GDM1 (cell line): ENCODE measurements at regions not wholly inside any gene's neighbourhood (a gene's known extent, or its start where the extent isn't known, plus 50 kb on each side); places are given as distances from the start of the nearest gene placed in this dataset.

Experiments used
- DNase-seq: peaks from one replicate; lab custom pipeline; 2025; lab: John Stamatoyannopoulos, UW

DNA sequence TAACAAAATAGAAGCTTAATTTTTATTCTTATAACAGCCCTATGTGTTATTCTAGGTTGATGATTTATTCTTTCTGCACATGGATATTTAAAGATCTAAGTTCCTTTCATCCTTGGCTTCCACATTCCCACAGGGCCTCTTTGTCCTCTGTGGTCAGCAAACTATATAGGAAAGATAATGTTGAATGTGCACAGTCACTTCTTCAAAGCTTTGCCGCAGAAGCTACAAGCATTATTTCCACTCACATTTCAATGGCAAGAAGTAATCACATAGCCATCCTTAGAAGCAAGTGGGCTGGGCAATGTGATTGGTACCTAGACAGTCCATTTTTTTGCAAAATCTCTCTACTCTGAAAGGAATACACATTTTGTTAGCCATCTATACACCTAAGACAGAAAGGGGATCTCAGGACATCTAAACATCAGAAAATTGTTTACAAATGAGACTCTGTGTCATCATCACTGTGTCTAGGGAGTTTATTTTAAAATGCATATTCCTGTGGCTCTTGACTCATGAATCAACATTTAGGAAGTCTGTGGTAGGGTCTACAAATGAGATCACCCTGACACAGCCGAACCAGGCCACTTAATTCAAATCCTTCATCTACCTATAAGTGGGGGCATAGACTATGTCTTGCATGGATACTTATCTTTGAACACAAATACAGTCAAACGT lies 1060.5 kb downstream of the XPNPEP1 start:
- no peak for DNase-seq

DNA sequence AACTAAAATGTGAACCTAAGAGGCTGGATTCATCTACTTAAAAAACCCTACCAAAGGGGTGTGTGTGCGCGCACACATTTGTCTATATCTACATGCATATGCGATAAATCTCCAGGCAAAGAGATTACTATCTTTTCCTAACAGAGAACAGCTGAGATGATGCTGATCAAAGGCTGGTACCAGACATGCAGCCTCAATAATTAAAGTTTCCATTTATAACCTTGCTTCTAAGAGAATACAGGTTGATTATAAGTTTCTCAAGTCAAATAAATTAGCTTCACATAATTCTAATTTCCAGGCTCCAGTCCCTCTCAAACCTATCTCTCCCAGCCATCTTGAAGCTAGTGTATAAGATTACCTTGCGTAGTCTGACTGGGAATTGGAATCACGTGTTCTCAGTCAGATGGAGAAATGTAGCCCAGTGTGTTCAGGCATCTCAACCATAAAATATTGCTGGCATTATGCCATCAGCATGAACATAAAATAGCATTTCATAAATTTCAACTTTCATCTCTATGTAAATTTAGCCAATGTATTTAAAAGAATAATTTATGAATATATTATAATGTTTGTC lies 1062.0 kb downstream of the XPNPEP1 start:
- no peak for DNase-seq

DNA sequence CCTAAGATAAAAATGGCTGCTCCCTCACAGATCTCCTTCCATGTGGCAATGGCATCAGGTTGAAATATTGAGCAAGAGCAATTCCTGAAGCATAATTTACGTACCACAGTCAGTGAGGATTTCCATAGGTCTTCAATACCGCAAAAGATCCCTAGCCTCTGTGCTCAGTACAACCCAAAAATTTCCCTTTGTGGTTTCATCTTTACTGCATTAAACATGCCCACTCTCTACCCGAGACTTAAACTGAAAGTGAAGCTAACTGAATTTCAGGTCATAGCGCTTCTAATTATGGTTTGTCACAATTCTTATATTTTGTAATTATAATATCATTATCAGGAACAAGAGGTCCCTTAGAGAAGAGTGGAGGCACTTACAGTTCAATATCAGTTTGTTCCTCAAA lies 1071.1 kb downstream of the XPNPEP1 start:
- no peak for DNase-seq

DNA sequence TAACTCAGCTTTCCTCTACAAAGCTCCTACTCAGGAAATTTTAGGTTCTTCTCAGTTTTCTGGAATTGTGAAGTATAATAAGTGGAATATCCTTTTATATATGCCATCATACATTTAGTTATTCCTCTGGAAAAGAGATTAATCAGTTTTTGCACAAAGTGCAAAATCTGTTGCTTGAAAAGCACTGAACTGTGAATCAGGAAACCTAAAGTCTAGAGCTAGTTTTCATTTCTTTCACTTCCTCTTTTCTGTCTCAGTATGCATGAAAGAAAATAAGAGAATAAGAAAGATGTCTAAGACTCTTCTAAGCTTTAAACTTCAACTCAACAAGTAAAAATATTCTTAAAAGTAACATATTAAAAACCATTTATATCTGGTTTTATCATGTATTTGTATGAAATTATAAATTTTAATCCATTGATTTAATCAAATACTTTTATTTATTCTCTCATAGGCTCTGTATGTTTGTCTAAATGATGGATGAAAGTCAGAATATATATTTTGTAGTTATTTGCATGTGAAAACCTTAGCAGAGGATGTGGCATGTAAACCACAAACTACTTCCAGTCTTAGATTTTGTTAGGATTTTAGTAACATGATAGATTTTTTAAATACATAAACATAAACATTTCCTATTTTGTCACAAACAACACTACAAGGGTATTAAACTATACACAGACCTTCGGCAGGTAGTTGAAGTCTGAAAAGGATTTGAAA lies 1073.0 kb downstream of the XPNPEP1 start:
- DNase-seq: no peak

DNA sequence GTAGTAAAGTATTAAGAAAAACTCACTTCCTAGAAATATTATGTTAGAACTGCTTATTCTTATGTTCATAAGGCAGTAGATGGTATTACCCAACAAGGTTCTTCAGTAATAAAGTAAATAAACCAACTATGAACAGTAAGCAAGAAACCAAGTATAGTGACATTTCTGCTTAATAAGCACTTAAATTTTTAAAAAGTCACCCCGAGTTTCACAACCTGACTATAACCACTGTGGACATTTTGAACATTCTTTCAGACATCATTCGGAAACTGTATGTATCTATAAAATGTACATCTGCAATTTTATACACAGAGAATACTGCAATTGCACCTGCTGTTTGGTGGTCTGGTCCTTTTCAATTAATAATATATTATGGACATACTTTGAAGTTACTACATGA lies 1073.6 kb downstream of the XPNPEP1 start:
- DNase-seq: no peak

DNA sequence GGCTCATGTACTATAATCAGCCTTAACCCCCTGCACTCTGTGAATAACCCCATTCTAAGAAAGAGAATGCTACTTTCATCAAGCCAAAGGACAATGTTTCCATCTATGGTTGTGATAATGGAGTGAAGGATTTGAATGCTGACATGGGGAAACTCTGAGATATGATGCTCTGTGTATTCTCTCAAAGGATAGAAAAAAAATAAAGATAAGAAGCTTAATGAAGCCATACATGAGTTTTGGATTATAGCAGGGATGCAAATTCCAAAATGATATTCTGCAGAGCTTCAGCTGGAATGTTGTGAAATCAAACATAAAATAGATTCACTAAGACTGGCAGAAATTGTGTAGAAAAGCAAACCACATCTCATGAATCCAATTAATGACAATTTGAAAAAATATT lies 1074.1 kb downstream of the XPNPEP1 start:
- DNase-seq: no peak

DNA sequence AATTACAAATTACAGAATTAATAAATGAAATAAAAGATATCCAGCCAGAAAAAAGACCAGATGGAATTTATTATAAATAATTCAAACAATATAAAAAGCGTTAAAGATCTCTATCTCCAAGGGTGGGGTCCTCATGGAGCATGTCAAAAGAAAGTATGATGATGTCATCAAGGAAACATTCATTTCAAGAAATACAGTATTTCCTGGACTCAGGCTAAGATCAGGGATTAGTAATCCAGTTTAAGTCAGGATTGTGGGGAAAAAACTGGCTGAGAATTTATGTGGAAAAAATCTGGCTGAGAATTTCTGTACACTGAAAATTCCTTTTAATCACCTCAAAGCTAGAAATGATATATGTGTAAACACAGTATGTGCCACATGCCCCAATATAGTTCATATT lies 1075.3 kb downstream of the XPNPEP1 start:
- DNase-seq: no peak

DNA sequence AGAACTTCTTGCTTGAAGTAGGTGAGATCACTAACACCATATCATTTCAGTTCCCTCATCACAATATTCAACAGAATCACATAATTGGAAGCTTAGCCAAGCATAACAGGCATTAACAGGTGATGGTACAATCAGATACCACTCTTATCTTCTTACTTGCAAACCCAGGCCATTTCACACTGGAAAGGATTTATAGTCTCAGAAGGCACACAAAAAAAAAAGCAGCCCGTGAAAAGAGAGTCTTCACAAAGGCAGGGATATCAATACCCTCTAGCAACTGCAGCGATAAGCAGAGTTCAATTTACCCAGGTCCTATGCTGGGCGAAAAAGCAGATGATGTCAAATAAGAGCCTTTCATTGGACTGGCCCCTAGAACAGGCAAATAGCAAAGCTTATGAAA lies 1082.4 kb downstream of the XPNPEP1 start:
- no peak for DNase-seq

DNA sequence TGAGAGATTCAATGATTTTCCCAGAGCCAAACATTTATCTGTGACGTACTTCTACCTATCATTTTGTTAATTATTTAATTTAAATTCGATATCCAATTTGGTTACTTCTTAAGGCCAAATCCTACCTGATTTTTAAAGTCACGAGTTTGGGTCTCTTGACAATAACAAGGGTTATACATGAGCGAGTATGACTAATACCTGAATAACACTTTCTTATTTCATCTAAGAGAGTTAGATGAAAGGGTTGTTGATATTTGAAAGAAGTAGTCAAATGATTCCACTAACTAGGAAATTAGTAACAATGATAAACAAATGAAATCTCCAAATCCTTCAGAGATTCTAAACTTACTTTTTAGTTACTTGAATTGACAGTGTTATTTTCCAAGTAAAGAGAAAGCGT lies 1086.9 kb downstream of the XPNPEP1 start:
- DNase-seq: no peak

DNA sequence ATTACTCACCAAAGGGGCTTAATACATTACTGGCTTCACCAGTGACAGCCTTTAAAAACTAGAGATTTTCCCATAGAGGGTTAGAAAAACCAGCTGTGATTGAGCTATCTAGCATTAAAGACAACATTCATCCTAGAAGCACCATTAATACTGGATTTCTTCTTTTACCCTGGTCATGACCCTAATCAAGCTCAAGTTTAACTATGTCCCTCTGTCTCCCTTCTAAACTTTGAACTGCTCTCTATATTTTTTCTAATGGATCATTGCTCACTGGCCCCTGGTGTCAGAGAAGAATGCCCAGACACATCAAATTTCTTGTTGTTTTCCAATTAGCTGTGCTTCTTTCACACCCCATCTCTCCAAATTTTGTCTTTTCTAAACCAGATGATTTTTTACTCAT lies 1101.3 kb downstream of the XPNPEP1 start:
- DNase-seq: no peak

DNA sequence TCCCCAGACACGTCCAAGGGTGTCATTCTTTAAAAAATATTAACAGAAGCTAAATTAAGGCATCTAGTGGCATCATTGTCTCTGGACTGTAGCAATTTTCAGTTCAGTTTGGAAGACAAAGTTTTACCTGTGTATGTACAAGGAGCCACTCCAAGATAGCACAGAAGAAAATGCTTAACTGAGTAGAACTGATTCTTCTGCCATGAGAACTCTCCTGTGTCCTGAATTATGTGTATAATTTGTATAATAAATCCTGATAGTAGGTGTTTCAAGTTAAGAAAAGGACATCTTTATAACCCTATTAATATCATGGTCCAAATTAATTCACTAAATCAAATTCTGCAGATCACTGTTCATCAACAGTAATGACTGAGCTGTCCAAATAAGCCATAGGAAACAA lies 1104.0 kb downstream of the XPNPEP1 start:
- DNase-seq: no peak

DNA sequence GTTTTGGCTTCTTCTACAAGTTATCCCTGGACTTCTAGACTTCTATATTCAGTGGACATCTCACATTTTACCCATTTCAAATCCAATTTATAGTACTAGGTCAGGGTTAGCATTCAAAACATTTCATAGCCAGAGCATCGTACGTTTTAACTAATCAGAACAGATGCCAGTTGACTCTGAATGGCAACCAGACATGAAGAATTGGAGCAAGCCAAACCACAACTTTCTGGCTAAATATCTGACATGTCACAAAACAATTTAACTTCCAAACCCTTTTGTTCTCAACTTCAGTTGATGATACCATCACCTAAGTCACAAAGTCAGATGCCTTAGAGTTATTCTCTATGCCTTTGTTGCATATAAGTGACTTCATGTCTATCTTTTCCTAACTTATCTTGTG lies 1105.7 kb downstream of the XPNPEP1 start:
- DNase-seq: no peak

DNA sequence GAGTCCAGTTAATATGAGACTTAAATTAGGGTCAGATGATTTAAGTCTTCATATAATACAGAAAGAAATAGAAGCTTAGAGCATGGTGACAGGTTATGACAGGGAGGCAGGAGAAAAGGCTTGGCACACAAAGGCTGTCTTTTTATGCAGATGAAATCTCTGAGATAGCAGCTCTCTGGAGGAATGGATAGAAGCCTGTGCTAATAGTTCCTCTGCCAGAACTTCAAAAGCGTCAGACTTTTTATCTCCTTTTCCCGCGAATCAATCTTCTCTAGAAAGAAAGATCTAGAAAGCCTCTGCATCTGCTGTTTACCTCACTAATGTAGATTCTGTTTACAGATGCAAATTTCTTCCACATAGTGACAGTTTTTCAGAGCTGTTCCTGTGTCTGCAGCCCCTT lies 1106.2 kb downstream of the XPNPEP1 start:
- no peak for DNase-seq

DNA sequence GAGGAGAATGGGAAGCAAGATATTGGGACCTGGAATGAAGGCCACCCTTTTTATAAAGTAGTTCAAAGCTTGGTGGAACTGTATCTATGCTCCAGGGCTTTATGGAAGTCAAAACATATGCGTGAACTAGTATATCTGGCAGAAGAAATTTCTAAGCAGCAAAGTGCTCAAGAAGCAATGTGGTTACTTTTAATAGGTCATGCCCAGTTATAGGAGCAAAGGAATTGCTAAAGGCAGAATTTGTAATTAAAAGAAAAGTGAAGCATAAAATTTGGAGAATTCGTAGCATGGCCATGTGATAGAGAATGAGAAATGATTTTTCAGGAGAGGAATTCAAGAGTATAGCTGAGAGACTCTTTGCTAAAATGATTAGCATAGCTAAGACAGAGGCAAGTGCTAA lies 1110.4 kb downstream of the XPNPEP1 start:
- no peak for DNase-seq

DNA sequence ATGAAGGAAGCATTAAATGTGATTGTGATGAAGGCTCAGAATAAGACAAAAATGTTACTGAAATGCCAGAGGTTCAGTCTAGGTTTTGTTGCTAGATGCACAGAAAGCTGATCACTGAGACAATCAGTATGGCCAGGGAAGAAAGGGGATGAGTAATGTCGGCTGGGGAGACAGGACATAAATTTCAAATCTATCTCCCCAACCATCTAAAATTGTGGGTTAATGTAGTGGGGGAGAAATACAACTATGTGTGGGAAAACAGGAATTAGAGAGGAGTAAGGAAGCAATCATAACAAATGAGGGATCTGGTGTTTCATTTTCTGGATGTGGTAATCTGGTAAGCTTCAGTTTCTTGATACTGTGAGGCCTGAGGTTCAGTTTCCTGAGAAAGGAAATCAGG lies 1111.0 kb downstream of the XPNPEP1 start:
- no peak for DNase-seq

DNA sequence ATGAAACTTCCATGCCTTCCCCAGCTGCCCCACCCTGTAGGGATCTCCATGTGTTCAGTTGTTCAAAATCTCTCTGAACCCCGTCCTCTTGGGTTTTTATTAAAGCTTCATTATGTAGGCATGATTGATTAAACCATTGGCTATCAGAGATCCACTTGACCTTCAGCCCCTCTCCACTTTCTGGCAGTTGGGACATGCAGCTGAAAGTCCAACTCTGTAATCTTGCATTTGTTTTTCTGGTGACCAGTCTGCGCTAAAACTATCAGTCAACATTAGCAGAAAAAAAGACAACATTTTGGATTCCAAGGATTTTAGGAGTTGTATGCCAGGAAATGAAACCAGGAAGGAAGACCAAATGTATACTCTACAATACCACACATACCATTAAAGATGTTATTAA lies 1115.1 kb downstream of the XPNPEP1 start:
- DNase-seq: no peak

DNA sequence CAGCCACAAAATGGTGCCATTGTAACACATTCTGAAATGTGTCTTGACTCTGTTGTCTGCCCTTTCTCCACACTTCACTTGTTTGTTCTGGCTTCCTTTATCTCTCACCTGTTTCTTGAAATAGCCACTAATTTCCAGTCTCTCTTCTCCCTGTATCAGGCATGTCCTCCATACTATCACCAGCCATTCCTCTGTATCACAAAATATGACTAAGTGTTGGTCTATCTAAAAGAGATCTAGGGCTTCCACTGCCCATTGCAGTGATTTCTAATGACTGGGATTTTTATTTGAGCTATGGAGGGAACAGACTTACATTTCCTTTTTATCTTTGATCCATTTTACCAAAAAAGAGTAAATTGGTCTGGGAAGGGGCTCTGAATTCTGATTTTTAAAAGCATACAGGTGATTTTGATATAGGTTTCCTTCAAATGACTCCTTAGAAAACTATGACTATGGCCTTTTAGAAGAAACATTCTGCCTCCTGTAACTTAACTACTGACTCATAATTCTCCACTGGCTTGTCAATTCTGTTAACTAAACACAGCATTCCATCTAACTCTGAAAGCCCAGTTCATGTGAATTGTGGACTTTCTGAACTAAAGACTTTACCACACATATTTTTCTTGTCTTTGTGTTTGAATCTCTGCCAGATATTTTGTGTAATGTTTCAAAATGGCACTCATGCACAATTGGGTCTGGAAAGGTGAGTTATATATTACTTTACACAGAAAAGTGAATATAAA lies 1121.4 kb downstream of the XPNPEP1 start:
- no peak for DNase-seq

DNA sequence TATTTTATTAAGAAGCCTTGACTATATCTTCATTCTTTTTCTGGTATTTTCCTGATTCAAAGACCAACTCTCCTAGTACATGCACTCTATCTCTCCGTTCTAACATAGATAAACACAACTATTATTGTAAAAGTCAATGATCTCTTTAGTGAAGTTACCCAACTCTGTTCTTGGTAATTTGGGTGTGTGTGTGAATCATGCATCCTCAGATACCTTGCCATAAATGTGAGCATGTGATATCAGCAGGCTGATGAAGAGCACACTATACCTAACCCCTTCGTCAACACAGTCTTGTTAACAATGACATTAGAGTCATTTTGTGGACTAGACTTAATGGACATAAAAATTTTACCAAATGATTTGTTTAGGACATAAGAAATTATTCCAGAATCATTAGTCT lies 1122.1 kb downstream of the XPNPEP1 start:
- no peak for DNase-seq

DNA sequence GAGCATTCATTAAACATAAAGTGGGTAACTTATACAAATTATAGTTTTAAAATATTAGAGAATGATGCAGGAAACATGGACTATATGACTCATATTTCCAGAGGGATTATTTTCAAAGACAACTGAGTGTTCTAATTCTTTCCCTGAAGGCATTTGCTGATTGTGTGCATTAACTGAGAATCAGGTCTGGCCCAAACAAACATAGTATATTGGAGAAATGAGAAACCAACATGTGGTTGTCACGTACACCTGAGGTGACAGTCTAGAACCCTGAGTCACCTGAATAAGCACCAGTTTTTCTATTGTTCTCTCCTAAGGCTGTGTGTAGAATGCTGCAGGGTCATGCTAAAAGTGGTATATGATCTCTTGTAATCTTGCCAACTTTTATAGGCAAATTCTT lies 1125.7 kb downstream of the XPNPEP1 start:
- no peak for DNase-seq

DNA sequence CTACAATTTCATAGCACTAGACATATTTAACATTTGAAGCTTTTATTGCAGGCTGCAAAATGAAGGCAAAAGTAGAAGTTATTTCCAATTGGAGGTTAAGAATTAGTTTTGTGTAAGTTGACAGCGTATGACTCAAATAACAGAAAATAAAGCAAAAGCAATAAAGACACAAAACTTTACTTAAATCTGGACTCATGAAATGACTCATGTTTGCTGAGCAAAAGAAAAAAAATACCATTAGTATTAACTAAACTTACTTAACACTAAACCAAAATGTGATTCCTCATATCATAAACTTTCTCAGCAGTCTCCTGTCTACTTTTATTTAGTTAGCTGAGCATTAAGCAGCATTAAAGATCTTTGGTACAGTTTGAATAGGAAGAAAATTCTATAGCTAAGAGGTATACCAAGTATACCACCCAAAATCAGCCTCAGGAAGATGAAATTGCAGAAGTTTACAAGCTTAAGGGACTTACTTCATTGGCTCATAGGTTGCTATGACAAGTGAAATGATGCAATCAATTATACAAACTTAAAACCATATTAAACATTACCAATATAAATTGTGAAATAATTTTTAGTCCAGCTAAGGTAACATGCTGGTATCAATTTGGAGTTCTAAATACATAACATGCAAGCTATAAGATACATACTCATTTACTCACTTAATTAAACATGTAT lies 1131.4 kb downstream of the XPNPEP1 start:
- DNase-seq: no peak

DNA sequence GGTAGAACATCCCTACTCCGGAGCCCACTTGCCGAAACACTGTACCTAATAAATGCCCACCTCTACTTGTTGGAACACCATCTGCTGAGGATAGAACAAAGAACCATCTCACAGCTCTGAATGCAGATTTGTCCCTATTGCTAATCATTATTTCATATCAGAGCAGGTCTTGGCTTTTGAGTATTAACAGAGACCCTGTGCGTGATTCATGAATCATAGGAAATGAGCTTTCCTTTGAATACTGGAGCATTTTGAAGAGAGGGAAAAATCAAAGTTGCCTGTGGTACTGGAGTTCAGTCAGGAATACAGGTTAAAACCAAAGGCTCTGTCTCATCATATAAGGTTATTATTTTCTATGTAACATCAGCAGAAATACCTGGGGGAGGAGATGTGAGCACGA lies 1132.3 kb downstream of the XPNPEP1 start:
- DNase-seq: no peak

DNA sequence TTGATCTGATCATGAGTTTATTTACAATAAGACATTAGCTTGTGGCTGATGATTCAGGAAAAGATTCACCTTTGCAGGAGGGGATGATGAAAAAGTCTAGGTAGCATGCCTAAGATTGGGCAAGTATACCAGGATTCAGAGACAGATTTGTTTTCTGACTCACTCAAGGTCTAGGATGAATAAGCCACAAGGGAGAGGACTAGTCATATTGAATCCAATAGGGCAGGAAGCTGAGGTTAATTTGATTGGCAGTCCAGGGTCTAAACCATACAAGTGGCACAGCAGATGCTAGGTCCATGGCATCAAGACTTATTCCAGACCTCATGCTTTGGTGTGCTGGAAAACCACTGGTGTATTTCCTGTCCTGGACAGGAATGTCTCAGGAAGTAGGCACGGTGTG lies 1133.4 kb downstream of the XPNPEP1 start:
- DNase-seq: no peak
